GM23338 (cell line): ENCODE measurements at regions not wholly inside any gene's neighbourhood (a gene's known extent, or its start where the extent isn't known, plus 50 kb on each side); places are given as distances from the start of the nearest gene placed in this dataset.

Experiments
- POLR2AphosphoS5 ChIP-seq: IDR thresholded peaks from 2 replicates; pipeline ENCODE4 v1.6.1; 2016; ENCODE audit warnings: antibody characterized with exemption, low read depth
- TF ChIP-seq, protein P1 (sequence below), 2 experiments: fragments of 200-600 bp in 1 of 2; sonication (generic) in 1 of 2; conservative IDR thresholded peaks; 2 replicates each; pipeline versions ENCODE4 v1.5.1 to v1.6.1; 2016 to 2017; ENCODE audit warnings: antibody characterized with exemption in 2 of 2, low read depth in 2 of 2, mild to moderate bottlenecking in 2 of 2, moderate library complexity in 1 of 2
- TF ChIP-seq, protein P2 (sequence below): IDR thresholded peaks from one replicate; pipeline ENCODE4 v1.6.1; 2018; ENCODE audit warnings: antibody characterized with exemption; ENCODE audit not compliant: unreplicated experiment

DNA sequence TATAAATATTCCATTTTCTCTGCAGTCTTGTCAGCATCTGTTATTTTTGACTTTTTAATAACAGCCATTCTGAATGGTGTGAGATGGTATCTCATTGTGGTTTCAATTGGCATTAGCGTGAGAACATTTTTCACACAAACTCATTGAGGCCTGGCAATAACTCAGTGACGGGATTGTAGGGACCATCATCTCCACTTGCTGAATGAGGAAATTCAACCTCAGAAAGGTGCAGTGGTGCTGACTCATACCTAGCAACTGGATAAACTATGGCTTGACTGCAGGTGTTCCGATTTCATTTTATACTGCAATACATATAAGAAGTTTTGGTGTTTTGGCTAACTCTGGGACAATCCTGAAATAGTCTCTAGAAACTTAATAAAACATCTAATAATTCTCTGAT lies 88.3 kb upstream of the DDIT4L start:
- TF ChIP-seq POLR2AphosphoS5: no peak
- TF ChIP-seq, protein P1, sequence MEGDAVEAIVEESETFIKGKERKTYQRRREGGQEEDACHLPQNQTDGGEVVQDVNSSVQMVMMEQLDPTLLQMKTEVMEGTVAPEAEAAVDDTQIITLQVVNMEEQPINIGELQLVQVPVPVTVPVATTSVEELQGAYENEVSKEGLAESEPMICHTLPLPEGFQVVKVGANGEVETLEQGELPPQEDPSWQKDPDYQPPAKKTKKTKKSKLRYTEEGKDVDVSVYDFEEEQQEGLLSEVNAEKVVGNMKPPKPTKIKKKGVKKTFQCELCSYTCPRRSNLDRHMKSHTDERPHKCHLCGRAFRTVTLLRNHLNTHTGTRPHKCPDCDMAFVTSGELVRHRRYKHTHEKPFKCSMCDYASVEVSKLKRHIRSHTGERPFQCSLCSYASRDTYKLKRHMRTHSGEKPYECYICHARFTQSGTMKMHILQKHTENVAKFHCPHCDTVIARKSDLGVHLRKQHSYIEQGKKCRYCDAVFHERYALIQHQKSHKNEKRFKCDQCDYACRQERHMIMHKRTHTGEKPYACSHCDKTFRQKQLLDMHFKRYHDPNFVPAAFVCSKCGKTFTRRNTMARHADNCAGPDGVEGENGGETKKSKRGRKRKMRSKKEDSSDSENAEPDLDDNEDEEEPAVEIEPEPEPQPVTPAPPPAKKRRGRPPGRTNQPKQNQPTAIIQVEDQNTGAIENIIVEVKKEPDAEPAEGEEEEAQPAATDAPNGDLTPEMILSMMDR (conservative IDR thresholded peaks at IDR 0.05; ENCODE audit: low read depth in 2 of 2): no peak
- TF ChIP-seq, protein P2, sequence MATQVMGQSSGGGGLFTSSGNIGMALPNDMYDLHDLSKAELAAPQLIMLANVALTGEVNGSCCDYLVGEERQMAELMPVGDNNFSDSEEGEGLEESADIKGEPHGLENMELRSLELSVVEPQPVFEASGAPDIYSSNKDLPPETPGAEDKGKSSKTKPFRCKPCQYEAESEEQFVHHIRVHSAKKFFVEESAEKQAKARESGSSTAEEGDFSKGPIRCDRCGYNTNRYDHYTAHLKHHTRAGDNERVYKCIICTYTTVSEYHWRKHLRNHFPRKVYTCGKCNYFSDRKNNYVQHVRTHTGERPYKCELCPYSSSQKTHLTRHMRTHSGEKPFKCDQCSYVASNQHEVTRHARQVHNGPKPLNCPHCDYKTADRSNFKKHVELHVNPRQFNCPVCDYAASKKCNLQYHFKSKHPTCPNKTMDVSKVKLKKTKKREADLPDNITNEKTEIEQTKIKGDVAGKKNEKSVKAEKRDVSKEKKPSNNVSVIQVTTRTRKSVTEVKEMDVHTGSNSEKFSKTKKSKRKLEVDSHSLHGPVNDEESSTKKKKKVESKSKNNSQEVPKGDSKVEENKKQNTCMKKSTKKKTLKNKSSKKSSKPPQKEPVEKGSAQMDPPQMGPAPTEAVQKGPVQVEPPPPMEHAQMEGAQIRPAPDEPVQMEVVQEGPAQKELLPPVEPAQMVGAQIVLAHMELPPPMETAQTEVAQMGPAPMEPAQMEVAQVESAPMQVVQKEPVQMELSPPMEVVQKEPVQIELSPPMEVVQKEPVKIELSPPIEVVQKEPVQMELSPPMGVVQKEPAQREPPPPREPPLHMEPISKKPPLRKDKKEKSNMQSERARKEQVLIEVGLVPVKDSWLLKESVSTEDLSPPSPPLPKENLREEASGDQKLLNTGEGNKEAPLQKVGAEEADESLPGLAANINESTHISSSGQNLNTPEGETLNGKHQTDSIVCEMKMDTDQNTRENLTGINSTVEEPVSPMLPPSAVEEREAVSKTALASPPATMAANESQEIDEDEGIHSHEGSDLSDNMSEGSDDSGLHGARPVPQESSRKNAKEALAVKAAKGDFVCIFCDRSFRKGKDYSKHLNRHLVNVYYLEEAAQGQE: no peak
